ENCODE measurements at regions not wholly inside any gene's neighbourhood (a gene's known extent, or its start where the extent isn't known, plus 50 kb on each side); places are given as distances from the start of the nearest gene placed in this dataset.

GRCh38 chr4:134666640-134667039, 465.1 kb upstream of the PABPC4L start:
- TF ChIP-seq CTCF (conservative IDR thresholded peaks at IDR 0.05; ENCODE audit: low read depth in 2 of 2) (no peak), ZNF114 (CRISPR knock-in tag; IDR thresholded peaks at IDR 0.05) (no peak)
